K562 (cell line): ENCODE measurements at regions not wholly inside any gene's neighbourhood (a gene's known extent, or its start where the extent isn't known, plus 50 kb on each side); places are given as distances from the start of the nearest gene placed in this dataset.

ENCODE experiments used
- ATF1 ChIP-seq, 2 experiments: fragments of 450-650 bp in 1 of 2; IDR thresholded peaks; 2 replicates each; pipeline ENCODE4 v1.6.1; 2016; ENCODE audit warnings: missing compliant biosample characterization in 1 of 2, missing genetic modification characterization in 1 of 2
- ELF2 ChIP-seq: fragments of 250-450 bp; sonication (Bioruptor Pico); IDR thresholded peaks from 2 replicates; pipeline ENCODE4 v1.5.0; 2021; ENCODE audit warnings: mild to moderate bottlenecking
- EP300 ChIP-seq: IDR thresholded peaks from 2 replicates; pipeline ENCODE4 v1.6.1; 2012; ENCODE audit warnings: low read length, improper control_type of control experiment
- HNRNPH1 ChIP-seq: fragments of 200-400 bp; formaldehyde crosslinking; optimal IDR thresholded peaks from 2 replicates; pipeline ENCODE3; 2017; ENCODE audit warnings: low read depth, mild to moderate bottlenecking, low read length, moderate library complexity
- MTF1 ChIP-seq: fragments of 250-450 bp; sonication (Bioruptor Pico); IDR thresholded peaks from 2 replicates; pipeline ENCODE4 v1.9.0; 2021; ENCODE audit warnings: moderate library complexity, mild to moderate bottlenecking, inconsistent platforms, borderline replicate concordance
- POLR2A ChIP-seq: fragments of 450-650 bp; conservative IDR thresholded peaks from 2 replicates; pipeline ENCODE4 v1.6.1; 2016
- POLR2AphosphoS5 ChIP-seq: IDR thresholded peaks from 2 replicates; pipeline ENCODE4 v1.6.1; 2011; ENCODE audit warnings: mild to moderate bottlenecking, low read depth, low read length, moderate library complexity; ENCODE audit not compliant: control insufficient read depth, insufficient read depth
- RBBP5 ChIP-seq: fragments of 200-600 bp; sonication (generic); IDR thresholded peaks from 2 replicates; pipeline ENCODE4 v1.6.1; 2012; ENCODE audit warnings: borderline replicate concordance, mild to moderate bottlenecking, low read length, control low read depth, inconsistent platforms; ENCODE audit not compliant: insufficient read depth, poor library complexity, severe bottlenecking
- TF ChIP-seq, protein P1 (sequence below): fragments of 250-450 bp; sonication (Bioruptor Pico); IDR thresholded peaks from 2 replicates; pipeline ENCODE4 v1.9.0; 2021; ENCODE audit warnings: mild to moderate bottlenecking
- TF ChIP-seq, protein P2 (sequence below): fragments of 250-450 bp; sonication (Bioruptor Pico); IDR thresholded peaks from 2 replicates; pipeline ENCODE4 v1.5.0; 2020; ENCODE audit warnings: mild to moderate bottlenecking
- TF ChIP-seq, protein P3 (sequence below), 2 experiments: fragments of 450-650 bp; IDR thresholded peaks; 2 replicates each; pipeline ENCODE4 v1.6.1; 2018; ENCODE audit warnings: mild to moderate bottlenecking in 2 of 2, low read depth in 1 of 2; ENCODE audit not compliant: partially characterized antibody in 2 of 2

DNA sequence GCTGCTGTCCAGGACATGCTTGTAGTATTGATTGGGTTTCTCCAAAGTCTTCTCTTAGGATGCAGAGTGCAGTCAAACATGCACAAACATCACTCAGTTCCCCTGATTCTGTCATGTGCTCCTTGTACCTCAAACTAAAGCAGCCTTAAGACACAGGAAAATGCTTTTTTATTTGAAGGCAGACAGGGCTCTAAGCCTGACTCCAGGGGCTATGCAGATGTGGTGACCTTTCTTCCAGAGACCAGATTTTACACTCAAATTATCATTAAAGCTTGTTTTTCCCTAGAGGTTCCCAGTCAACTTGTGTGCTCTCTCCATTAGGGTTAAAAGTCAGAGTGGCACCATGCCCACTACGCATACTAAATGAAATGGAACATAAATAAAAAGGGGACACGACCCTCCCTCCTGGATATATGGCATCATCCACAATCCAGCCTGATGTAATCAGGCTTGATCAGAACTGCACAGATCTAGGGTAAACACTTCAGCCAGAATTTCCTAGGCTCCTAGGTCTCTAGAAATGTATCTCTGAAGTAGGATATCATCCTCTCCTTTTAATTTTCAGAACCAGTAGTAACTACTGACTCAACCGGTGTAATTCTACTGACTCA lies 771.1 kb downstream of the NR2F1-AS1 start:
- TF ChIP-seq ELF2, result no peak
- TF ChIP-seq HNRNPH1, result no peak
- TF ChIP-seq MTF1 (CRISPR knock-in tag), result no peak
- no peak for TF ChIP-seq EP300
- TF ChIP-seq POLR2AphosphoS5, result no peak
- no peak for TF ChIP-seq ATF1 (CRISPR knock-in tag; IDR thresholded peaks at IDR 0.05)
- TF ChIP-seq ATF1 (tag; IDR thresholded peaks at IDR 0.05), result no peak
- no peak for TF ChIP-seq POLR2A
- no peak for TF ChIP-seq RBBP5
- TF ChIP-seq, protein P1, sequence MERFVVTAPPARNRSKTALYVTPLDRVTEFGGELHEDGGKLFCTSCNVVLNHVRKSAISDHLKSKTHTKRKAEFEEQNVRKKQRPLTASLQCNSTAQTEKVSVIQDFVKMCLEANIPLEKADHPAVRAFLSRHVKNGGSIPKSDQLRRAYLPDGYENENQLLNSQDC (CRISPR knock-in tag), result no peak
- TF ChIP-seq, protein P2, sequence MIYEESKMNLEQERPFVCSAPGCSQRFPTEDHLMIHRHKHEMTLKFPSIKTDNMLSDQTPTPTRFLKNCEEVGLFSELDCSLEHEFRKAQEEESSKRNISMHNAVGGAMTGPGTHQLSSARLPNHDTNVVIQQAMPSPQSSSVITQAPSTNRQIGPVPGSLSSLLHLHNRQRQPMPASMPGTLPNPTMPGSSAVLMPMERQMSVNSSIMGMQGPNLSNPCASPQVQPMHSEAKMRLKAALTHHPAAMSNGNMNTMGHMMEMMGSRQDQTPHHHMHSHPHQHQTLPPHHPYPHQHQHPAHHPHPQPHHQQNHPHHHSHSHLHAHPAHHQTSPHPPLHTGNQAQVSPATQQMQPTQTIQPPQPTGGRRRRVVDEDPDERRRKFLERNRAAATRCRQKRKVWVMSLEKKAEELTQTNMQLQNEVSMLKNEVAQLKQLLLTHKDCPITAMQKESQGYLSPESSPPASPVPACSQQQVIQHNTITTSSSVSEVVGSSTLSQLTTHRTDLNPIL (CRISPR knock-in tag), result no peak
- TF ChIP-seq, protein P3, sequence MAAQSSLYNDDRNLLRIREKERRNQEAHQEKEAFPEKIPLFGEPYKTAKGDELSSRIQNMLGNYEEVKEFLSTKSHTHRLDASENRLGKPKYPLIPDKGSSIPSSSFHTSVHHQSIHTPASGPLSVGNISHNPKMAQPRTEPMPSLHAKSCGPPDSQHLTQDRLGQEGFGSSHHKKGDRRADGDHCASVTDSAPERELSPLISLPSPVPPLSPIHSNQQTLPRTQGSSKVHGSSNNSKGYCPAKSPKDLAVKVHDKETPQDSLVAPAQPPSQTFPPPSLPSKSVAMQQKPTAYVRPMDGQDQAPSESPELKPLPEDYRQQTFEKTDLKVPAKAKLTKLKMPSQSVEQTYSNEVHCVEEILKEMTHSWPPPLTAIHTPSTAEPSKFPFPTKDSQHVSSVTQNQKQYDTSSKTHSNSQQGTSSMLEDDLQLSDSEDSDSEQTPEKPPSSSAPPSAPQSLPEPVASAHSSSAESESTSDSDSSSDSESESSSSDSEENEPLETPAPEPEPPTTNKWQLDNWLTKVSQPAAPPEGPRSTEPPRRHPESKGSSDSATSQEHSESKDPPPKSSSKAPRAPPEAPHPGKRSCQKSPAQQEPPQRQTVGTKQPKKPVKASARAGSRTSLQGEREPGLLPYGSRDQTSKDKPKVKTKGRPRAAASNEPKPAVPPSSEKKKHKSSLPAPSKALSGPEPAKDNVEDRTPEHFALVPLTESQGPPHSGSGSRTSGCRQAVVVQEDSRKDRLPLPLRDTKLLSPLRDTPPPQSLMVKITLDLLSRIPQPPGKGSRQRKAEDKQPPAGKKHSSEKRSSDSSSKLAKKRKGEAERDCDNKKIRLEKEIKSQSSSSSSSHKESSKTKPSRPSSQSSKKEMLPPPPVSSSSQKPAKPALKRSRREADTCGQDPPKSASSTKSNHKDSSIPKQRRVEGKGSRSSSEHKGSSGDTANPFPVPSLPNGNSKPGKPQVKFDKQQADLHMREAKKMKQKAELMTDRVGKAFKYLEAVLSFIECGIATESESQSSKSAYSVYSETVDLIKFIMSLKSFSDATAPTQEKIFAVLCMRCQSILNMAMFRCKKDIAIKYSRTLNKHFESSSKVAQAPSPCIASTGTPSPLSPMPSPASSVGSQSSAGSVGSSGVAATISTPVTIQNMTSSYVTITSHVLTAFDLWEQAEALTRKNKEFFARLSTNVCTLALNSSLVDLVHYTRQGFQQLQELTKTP (IDR thresholded peaks at IDR 0.05; ENCODE audit: low read depth in 1 of 2, partially characterized antibody in 2 of 2), result no peak
